ENCODE measurements at regions not wholly inside any gene's neighbourhood (a gene's known extent, or its start where the extent isn't known, plus 50 kb on each side); places are given as distances from the start of the nearest gene placed in this dataset.

DNA sequence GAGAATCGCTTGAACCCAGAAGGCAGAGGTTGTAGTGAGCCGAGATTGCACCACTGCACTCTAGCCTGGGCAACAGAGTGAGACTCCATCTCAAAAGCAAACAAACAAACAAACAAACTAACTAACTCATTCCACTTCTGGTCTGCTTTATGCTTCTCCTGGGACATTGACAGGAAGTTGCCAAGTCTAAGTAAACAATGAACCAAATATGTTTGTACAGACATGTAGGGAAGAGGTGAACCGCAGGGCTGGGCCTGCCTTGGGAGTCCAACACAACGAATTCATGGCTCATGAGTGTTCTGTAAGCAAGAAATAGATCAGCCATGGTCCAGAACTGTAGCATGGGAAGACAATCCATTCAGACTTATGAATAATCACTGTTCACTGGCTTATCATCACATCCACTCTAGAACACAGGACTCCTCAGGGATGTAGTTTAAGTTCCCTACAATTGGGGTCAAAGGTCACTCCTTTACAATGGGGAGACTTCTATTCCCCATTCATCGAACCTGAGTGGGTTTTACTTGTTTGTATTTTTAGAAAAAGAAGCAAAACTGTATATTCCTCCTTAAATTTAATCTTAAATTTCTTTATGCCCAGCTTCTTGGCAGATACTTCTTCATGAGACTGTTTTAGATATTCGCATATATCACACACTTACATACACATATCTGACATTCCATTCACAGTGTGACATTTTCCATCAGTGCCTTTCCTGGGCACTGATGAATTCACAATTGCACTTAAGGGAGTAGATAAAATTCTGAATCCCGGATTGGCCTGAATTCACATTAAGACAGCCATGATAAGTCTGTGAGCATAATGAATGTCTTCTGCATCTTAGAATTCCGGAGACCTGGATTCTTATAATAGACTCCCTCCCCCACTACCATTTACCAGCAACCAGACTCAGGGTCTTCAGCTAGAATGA, 159.1 kb upstream of the EEPD1 start:
- Histone ChIP-seq H3K4me1 (ENCODE audit: control insufficient read depth, low read depth, low read length) (no peaks in the 10 kb centered on the region), H2AK5ac (ENCODE audit: low read length) (no peak overlapping the region), H3K4me3 (ENCODE audit: low read length) (no peak overlapping the region), H3K27me3 (ENCODE audit: insufficient read depth, low read length, poor library complexity) (no peaks in the 10 kb centered on the region), H3K23ac (ENCODE audit: low read length) (no peak overlapping the region), H4K8ac (ENCODE audit: low read depth, low read length) (no peak overlapping the region), H2BK15ac (replicated peaks; ENCODE audit: low read depth) (no peak overlapping the region), H3K4me2 (ENCODE audit: low read length) (no peak overlapping the region), H3K27ac (ENCODE audit: low read depth, low read length) (no peak overlapping the region), H3K9ac (ENCODE audit: low read length) (no peak overlapping the region), H3K79me2 (ENCODE audit: control insufficient read depth, insufficient read depth, low read length) (no peaks in the 10 kb centered on the region), H3K79me1 (ENCODE audit: low read length) (no peaks in the 10 kb centered on the region), H3K4ac (ENCODE audit: low read depth, low read length) (no peak overlapping the region), H2BK120ac (ENCODE audit: low read depth, low read length) (no peak overlapping the region), H3K36me3 (ENCODE audit: control insufficient read depth, insufficient read depth, low read length) (no peaks in the 10 kb centered on the region), H3K18ac (ENCODE audit: low read length) (no peak overlapping the region), H3K56ac (ENCODE audit: low read length) (no peak overlapping the region), H4K5ac (ENCODE audit: low read length) (no peak overlapping the region), H2BK5ac (ENCODE audit: low read length) (no peak overlapping the region)
- WGBS (ENCODE audit: extremely low coverage, insufficient coverage, low lambda C conversion rate) = no CpG with 5 or more reads among the region's 8 CpGs
- DNase-seq = no peak

DNA sequence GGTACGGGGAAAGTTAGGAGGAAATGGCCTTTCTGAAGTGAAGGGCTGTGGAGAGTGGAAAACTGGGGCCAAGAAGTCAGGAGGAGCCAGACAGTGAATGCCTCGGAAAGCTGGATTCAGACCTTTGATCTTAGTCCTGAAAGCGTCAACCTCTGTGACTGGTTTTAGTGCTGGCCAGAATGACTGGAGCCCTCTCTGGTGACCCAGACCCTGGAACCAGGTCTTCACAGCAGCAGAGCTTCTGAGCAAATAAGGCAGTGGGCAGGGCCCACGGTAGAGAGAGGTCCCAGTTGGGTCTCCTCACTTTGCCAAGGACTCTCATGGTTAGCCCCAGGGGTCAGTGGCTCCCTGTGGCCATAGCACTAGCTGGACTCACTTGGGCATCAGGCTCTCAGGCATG, 157.7 kb upstream of the EEPD1 start:
- no peak overlapping the region for H3K56ac ChIP-seq (ENCODE audit: low read length)
- no peaks in the 10 kb centered on the region for H3K4me1 ChIP-seq (ENCODE audit: control insufficient read depth, low read depth, low read length)
- H2BK120ac ChIP-seq (ENCODE audit: low read depth, low read length) = no peak overlapping the region
- no peaks in the 10 kb centered on the region for H3K79me1 ChIP-seq (ENCODE audit: low read length)
- H2AK5ac ChIP-seq (ENCODE audit: low read length) = no peak overlapping the region
- no peak overlapping the region for H3K4me3 ChIP-seq (ENCODE audit: low read length)
- H4K5ac ChIP-seq (ENCODE audit: low read length) = no peak overlapping the region
- no peaks in the 10 kb centered on the region for H3K79me2 ChIP-seq (ENCODE audit: control insufficient read depth, insufficient read depth, low read length)
- H3K9ac ChIP-seq (ENCODE audit: low read length) = no peak overlapping the region
- H3K4me2 ChIP-seq (ENCODE audit: low read length) = no peak overlapping the region
- H3K27me3 ChIP-seq (ENCODE audit: insufficient read depth, low read length, poor library complexity) = no peaks in the 10 kb centered on the region
- H3K18ac ChIP-seq (ENCODE audit: low read length) = no peak overlapping the region
- no peak overlapping the region for H2BK5ac ChIP-seq (ENCODE audit: low read length)
- DNase-seq = no peak
- H3K27ac ChIP-seq (ENCODE audit: low read depth, low read length) = no peak overlapping the region
- H4K8ac ChIP-seq (ENCODE audit: low read depth, low read length) = no peak overlapping the region
- H3K36me3 ChIP-seq (ENCODE audit: control insufficient read depth, insufficient read depth, low read length) = no peaks in the 10 kb centered on the region
- no peak overlapping the region for H2BK15ac ChIP-seq (replicated peaks; ENCODE audit: low read depth)
- 100% methylated on average over 1 of the region's 4 CpGs for WGBS (ENCODE audit: extremely low coverage, insufficient coverage, low lambda C conversion rate)
- no peak overlapping the region for H3K23ac ChIP-seq (ENCODE audit: low read length)
- H3K4ac ChIP-seq (ENCODE audit: low read depth, low read length) = no peak overlapping the region

DNA sequence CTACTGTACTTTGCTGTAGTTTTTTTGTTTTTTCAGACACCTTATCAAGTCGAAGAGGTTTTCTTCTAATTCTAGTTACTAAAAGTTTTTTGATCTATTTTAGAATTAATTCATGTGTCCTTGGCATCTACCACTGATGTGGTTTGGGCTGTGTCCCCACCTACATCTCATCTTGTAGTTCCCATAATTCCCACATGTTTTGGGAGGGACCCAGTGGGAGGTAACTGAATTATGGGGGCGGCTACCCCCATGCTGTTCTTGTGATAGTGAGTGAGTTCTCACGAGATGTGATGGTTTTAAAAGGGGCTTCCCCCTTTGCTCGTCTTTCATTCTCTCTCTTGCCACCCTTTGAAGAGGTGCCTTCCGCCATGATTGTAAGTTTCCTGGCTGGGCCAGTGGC, 154.6 kb upstream of the EEPD1 start:
- no peak overlapping the region for H2BK15ac ChIP-seq (replicated peaks; ENCODE audit: low read depth)
- no peak overlapping the region for H4K5ac ChIP-seq (ENCODE audit: low read length)
- H3K4me2 ChIP-seq (ENCODE audit: low read length) = no peak overlapping the region
- H3K79me2 ChIP-seq (ENCODE audit: control insufficient read depth, insufficient read depth, low read length) = no peaks in the 10 kb centered on the region
- no peak overlapping the region for H3K18ac ChIP-seq (ENCODE audit: low read length)
- no peak overlapping the region for H4K8ac ChIP-seq (ENCODE audit: low read depth, low read length)
- H3K27me3 ChIP-seq (ENCODE audit: insufficient read depth, low read length, poor library complexity) = no peaks in the 10 kb centered on the region
- H2AK5ac ChIP-seq (ENCODE audit: low read length) = no peak overlapping the region
- H3K36me3 ChIP-seq (ENCODE audit: control insufficient read depth, insufficient read depth, low read length) = no peaks in the 10 kb centered on the region
- H3K9ac ChIP-seq (ENCODE audit: low read length) = no peak overlapping the region
- no peak overlapping the region for H2BK5ac ChIP-seq (ENCODE audit: low read length)
- no peak overlapping the region for H3K23ac ChIP-seq (ENCODE audit: low read length)
- DNase-seq = no peak
- no peaks in the 10 kb centered on the region for H3K79me1 ChIP-seq (ENCODE audit: low read length)
- H3K27ac ChIP-seq (ENCODE audit: low read depth, low read length) = no peak overlapping the region
- no peak overlapping the region for H2BK120ac ChIP-seq (ENCODE audit: low read depth, low read length)
- no CpG with 5 or more reads among the region's 5 CpGs for WGBS (ENCODE audit: extremely low coverage, insufficient coverage, low lambda C conversion rate)
- H3K4me1 ChIP-seq (ENCODE audit: control insufficient read depth, low read depth, low read length) = no peaks in the 10 kb centered on the region
- no peak overlapping the region for H3K4me3 ChIP-seq (ENCODE audit: low read length)
- H3K4ac ChIP-seq (ENCODE audit: low read depth, low read length) = no peak overlapping the region
- H3K56ac ChIP-seq (ENCODE audit: low read length) = no peak overlapping the region

DNA sequence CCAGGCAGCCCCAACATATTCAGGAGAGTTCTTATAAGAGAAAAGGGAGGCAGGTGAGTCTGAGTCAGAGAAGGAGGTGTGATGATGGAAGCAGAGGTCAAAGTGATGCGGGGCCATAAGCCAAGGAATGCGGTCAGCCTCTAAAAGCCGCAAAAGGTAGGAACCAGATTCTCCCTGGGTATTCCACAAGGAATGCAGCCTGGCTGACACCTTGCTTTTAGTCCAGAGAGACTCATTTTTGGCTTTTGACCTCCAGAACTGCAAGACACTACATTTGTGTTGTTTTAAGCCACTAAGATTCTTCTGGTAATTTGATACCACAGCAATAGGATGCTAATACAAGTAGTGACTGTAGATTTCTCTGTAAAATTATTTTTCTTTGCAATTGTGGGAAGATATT, 151.5 kb upstream of the EEPD1 start:
- no peak overlapping the region for H3K9ac ChIP-seq (ENCODE audit: low read length)
- WGBS (ENCODE audit: extremely low coverage, insufficient coverage, low lambda C conversion rate) = no CpG with 5 or more reads among the region's 3 CpGs
- H3K56ac ChIP-seq (ENCODE audit: low read length) = no peak overlapping the region
- no peak overlapping the region for H2BK5ac ChIP-seq (ENCODE audit: low read length)
- H4K5ac ChIP-seq (ENCODE audit: low read length) = no peak overlapping the region
- no peak overlapping the region for H2BK120ac ChIP-seq (ENCODE audit: low read depth, low read length)
- H3K4me1 ChIP-seq (ENCODE audit: control insufficient read depth, low read depth, low read length) = no peaks in the 10 kb centered on the region
- no peak overlapping the region for H4K8ac ChIP-seq (ENCODE audit: low read depth, low read length)
- no peak overlapping the region for H3K23ac ChIP-seq (ENCODE audit: low read length)
- H3K36me3 ChIP-seq (ENCODE audit: control insufficient read depth, insufficient read depth, low read length) = no peaks in the 10 kb centered on the region
- no peak overlapping the region for H3K4me3 ChIP-seq (ENCODE audit: low read length)
- no peaks in the 10 kb centered on the region for H3K79me1 ChIP-seq (ENCODE audit: low read length)
- no peak overlapping the region for H2AK5ac ChIP-seq (ENCODE audit: low read length)
- H3K4me2 ChIP-seq (ENCODE audit: low read length) = no peak overlapping the region
- H3K4ac ChIP-seq (ENCODE audit: low read depth, low read length) = peak overlapping the region; percentile 88
- H3K27ac ChIP-seq (ENCODE audit: low read depth, low read length) = no peak overlapping the region
- no peak overlapping the region for H3K18ac ChIP-seq (ENCODE audit: low read length)
- no peak overlapping the region for H2BK15ac ChIP-seq (replicated peaks; ENCODE audit: low read depth)
- H3K79me2 ChIP-seq (ENCODE audit: control insufficient read depth, insufficient read depth, low read length) = no peaks in the 10 kb centered on the region
- H3K27me3 ChIP-seq (ENCODE audit: insufficient read depth, low read length, poor library complexity) = no peaks in the 10 kb centered on the region
- DNase-seq = no peak

DNA sequence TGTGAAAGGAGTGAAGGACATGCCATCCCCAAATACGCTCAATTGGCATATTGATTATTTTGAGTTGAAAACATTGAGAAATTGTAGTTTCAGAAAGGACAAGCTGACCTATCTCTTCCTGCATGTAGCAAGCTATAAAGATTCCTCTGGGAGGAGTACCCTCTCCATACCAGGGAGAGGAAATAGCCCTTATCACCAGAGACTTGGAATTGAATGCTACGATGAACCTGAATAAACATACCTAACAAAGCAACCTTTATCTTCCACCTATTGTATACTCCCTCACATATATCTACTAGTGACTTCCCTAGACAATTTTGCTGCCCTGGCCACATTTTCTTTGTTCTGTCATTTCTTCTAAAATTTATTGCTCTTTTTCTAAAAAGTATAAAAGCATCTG, 150.2 kb upstream of the EEPD1 start:
- Histone ChIP-seq H3K27me3 (ENCODE audit: insufficient read depth, low read length, poor library complexity) (no peaks in the 10 kb centered on the region), H3K4me2 (ENCODE audit: low read length) (no peak overlapping the region), H3K79me1 (ENCODE audit: low read length) (no peaks in the 10 kb centered on the region), H2BK120ac (ENCODE audit: low read depth, low read length) (no peak overlapping the region), H3K79me2 (ENCODE audit: control insufficient read depth, insufficient read depth, low read length) (no peaks in the 10 kb centered on the region), H3K23ac (ENCODE audit: low read length) (no peak overlapping the region), H3K18ac (ENCODE audit: low read length) (no peak overlapping the region), H3K56ac (ENCODE audit: low read length) (no peak overlapping the region), H3K4me3 (ENCODE audit: low read length) (no peak overlapping the region), H4K5ac (ENCODE audit: low read length) (no peak overlapping the region), H3K36me3 (ENCODE audit: control insufficient read depth, insufficient read depth, low read length) (no peaks in the 10 kb centered on the region), H3K4me1 (ENCODE audit: control insufficient read depth, low read depth, low read length) (no peaks in the 10 kb centered on the region), H3K27ac (ENCODE audit: low read depth, low read length) (no peak overlapping the region), H2BK15ac (replicated peaks; ENCODE audit: low read depth) (no peak overlapping the region), H2BK5ac (ENCODE audit: low read length) (no peak overlapping the region), H4K8ac (ENCODE audit: low read depth, low read length) (no peak overlapping the region), H2AK5ac (ENCODE audit: low read length) (no peak overlapping the region), H3K4ac (ENCODE audit: low read depth, low read length) (no peak overlapping the region), H3K9ac (ENCODE audit: low read length) (no peak overlapping the region)
- peak; percentile 68 for DNase-seq
- WGBS (ENCODE audit: extremely low coverage, insufficient coverage, low lambda C conversion rate) = no CpG with 5 or more reads among the region's 2 CpGs

DNA sequence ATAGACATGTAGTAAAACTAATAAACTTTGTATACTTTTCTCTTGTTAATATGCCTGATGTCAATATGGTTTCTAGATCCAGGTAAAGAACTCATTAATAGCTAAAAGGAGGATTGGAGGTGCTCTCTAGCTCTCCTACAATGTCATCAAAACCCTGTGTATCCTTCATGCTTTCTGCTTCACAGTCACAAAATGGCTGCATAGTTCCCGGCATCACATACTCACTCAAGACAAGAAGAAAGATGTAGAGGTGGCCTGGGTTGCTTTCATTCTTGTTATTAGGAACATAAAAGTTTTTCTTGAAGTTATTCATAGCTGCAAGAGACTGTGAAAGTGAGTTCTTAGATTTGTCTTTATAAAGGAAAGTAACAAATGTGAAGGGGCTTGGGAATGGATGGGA, 149.7 kb upstream of the EEPD1 start:
- Histone ChIP-seq H4K5ac (ENCODE audit: low read length) (no peak overlapping the region), H3K23ac (ENCODE audit: low read length) (no peak overlapping the region), H3K4me3 (ENCODE audit: low read length) (no peak overlapping the region), H3K56ac (ENCODE audit: low read length) (no peak overlapping the region), H4K8ac (ENCODE audit: low read depth, low read length) (no peak overlapping the region), H2BK120ac (ENCODE audit: low read depth, low read length) (no peak overlapping the region), H2BK15ac (replicated peaks; ENCODE audit: low read depth) (no peak overlapping the region), H3K4me2 (ENCODE audit: low read length) (no peak overlapping the region), H3K27me3 (ENCODE audit: insufficient read depth, low read length, poor library complexity) (no peaks in the 10 kb centered on the region), H3K4me1 (ENCODE audit: control insufficient read depth, low read depth, low read length) (no peaks in the 10 kb centered on the region), H2AK5ac (ENCODE audit: low read length) (no peak overlapping the region), H3K9ac (ENCODE audit: low read length) (no peak overlapping the region), H3K79me2 (ENCODE audit: control insufficient read depth, insufficient read depth, low read length) (no peaks in the 10 kb centered on the region), H3K4ac (ENCODE audit: low read depth, low read length) (no peak overlapping the region), H3K18ac (ENCODE audit: low read length) (no peak overlapping the region), H3K36me3 (ENCODE audit: control insufficient read depth, insufficient read depth, low read length) (no peaks in the 10 kb centered on the region), H3K27ac (ENCODE audit: low read depth, low read length) (no peak overlapping the region), H2BK5ac (ENCODE audit: low read length) (peak overlapping the region; percentile 80), H3K79me1 (ENCODE audit: low read length) (no peaks in the 10 kb centered on the region)
- WGBS (ENCODE audit: extremely low coverage, insufficient coverage, low lambda C conversion rate) = no CpG with 5 or more reads among the region's 1 CpG
- DNase-seq = no peak
